ENCODE measurements at regions not wholly inside any gene's neighbourhood (a gene's known extent, or its start where the extent isn't known, plus 50 kb on each side); places are given as distances from the start of the nearest gene placed in this dataset.
"Not testable (repeated sequence)": the region's sequence is repeated elsewhere in the genome, so short reads cannot be mapped to it uniquely, and the experiment has no call there.

DNA sequence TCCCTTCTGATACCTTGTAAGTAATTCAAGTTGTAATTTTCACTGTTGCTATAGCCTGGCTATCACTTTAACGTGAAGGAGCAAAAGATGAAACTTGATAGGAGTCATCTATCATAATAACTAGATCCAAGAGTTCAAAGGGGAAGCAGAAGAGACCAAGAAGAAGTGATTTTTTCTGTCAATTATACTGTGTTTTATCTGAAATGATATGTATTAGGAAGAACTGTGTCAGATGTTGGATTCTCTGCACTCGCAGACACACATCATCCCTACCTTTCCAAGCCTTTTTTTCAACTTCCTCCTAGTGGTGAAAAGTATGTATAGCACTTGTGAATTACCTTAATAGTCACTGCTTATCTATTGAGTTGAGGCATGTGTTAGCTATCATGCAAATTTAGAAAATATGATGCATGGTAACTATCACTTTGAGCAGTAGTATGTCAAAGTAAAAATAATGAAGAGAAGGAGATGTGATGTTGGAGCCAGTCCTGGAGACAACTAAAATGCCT, 864.2 kb downstream of the PRIM2 start:
- not testable (repeated sequence) for H3K4me1 Mint-ChIP-seq; H2AK5ac ChIP-seq (ENCODE audit: insufficient read length, low read length); H3K36me3 Mint-ChIP-seq (ENCODE audit: insufficient read depth in 1 of 3, low read depth in 3 of 3); H3K4me1 ChIP-seq (ENCODE audit: insufficient read depth, low read length); H3K4me2 ChIP-seq (ENCODE audit: insufficient read depth, insufficient read length, low read length); H3K23me2 ChIP-seq (ENCODE audit: insufficient read length, low read depth, low read length, poor library complexity, severe bottlenecking); H4K91ac ChIP-seq (ENCODE audit: insufficient read length, low read depth, low read length); H2AFZ ChIP-seq (ENCODE audit: low read length); H3K9me3 ChIP-seq (ENCODE audit: control insufficient read depth, low read depth, low read length); H3K27me3 Mint-ChIP-seq (ENCODE audit: low read depth); H2BK12ac ChIP-seq (ENCODE audit: insufficient read length, low read depth, low read length); H3K4ac ChIP-seq (ENCODE audit: low read depth, low read length); H4K20me1 ChIP-seq (ENCODE audit: control insufficient read depth, insufficient read depth, insufficient read length); H3K79me1 ChIP-seq (ENCODE audit: insufficient read depth, low read depth, low read length, poor library complexity, severe bottlenecking); DNase-seq; H2BK120ac ChIP-seq (ENCODE audit: low read depth, low read length, poor library complexity, severe bottlenecking); H2BK15ac ChIP-seq (ENCODE audit: low read depth, low read length); H2BK5ac ChIP-seq (ENCODE audit: insufficient read length, low read length); H3K27ac Mint-ChIP-seq; H3K14ac ChIP-seq (ENCODE audit: insufficient read depth, low read length); H4K5ac ChIP-seq (ENCODE audit: insufficient read length, low read depth, low read length); H3T11ph ChIP-seq (ENCODE audit: low read length); H3K4me3 Mint-ChIP-seq; H2BK20ac ChIP-seq (ENCODE audit: low read depth, low read length, poor library complexity, severe bottlenecking); H4K8ac ChIP-seq (replicated peaks; ENCODE audit: insufficient read length, low read depth, low read length); H3K56ac ChIP-seq (ENCODE audit: insufficient read length, low read depth, low read length); H3K9ac ChIP-seq (ENCODE audit: extremely low read depth, insufficient read length, low read length); H3K18ac ChIP-seq (ENCODE audit: insufficient read length, low read depth, low read length); H3K27ac ChIP-seq (ENCODE audit: insufficient read length, low read depth, low read length); H3K79me2 ChIP-seq (ENCODE audit: insufficient read depth, low read length); H3K23ac ChIP-seq (ENCODE audit: insufficient read length, low read depth, low read length); H3K27me3 ChIP-seq (ENCODE audit: insufficient read depth, low read length)
- H3K9me3 Mint-ChIP-seq = peaks cover 13 to 37% of the 10 kb centered on the region in 2 experiments
- WGBS (ENCODE audit: extremely low coverage, insufficient read length, low lambda C conversion rate) = no CpG with 5 or more reads among the region's 2 CpGs

- not testable (repeated sequence) for H2AFZ ChIP-seq (ENCODE audit: low read length); H3K4me2 ChIP-seq (ENCODE audit: insufficient read depth, insufficient read length, low read length); H4K8ac ChIP-seq (replicated peaks; ENCODE audit: insufficient read length, low read depth, low read length); H4K5ac ChIP-seq (ENCODE audit: insufficient read length, low read depth, low read length); H3K9ac ChIP-seq (ENCODE audit: extremely low read depth, insufficient read length, low read length); H4K91ac ChIP-seq (ENCODE audit: insufficient read length, low read depth, low read length); H2BK20ac ChIP-seq (ENCODE audit: low read depth, low read length, poor library complexity, severe bottlenecking); H3K36me3 Mint-ChIP-seq (ENCODE audit: insufficient read depth in 1 of 3, low read depth in 3 of 3); H3K4me1 ChIP-seq (ENCODE audit: insufficient read depth, low read length); H3K14ac ChIP-seq (ENCODE audit: insufficient read depth, low read length); H3K9me3 ChIP-seq (ENCODE audit: control insufficient read depth, low read depth, low read length); H2BK15ac ChIP-seq (ENCODE audit: low read depth, low read length); H2AK5ac ChIP-seq (ENCODE audit: insufficient read length, low read length); H3K4me1 Mint-ChIP-seq; H3K27me3 Mint-ChIP-seq (ENCODE audit: low read depth); DNase-seq; H2BK5ac ChIP-seq (ENCODE audit: insufficient read length, low read length); H2BK12ac ChIP-seq (ENCODE audit: insufficient read length, low read depth, low read length); H3K23me2 ChIP-seq (ENCODE audit: insufficient read length, low read depth, low read length, poor library complexity, severe bottlenecking); H3K56ac ChIP-seq (ENCODE audit: insufficient read length, low read depth, low read length); H3K27me3 ChIP-seq (ENCODE audit: insufficient read depth, low read length); H3K4me3 Mint-ChIP-seq; H4K20me1 ChIP-seq (ENCODE audit: control insufficient read depth, insufficient read depth, insufficient read length); H3K4ac ChIP-seq (ENCODE audit: low read depth, low read length); H2BK120ac ChIP-seq (ENCODE audit: low read depth, low read length, poor library complexity, severe bottlenecking); H3K79me2 ChIP-seq (ENCODE audit: insufficient read depth, low read length); H3K79me1 ChIP-seq (ENCODE audit: insufficient read depth, low read depth, low read length, poor library complexity, severe bottlenecking); H3K18ac ChIP-seq (ENCODE audit: insufficient read length, low read depth, low read length); H3K27ac Mint-ChIP-seq; H3T11ph ChIP-seq (ENCODE audit: low read length); H3K27ac ChIP-seq (ENCODE audit: insufficient read length, low read depth, low read length); H3K23ac ChIP-seq (ENCODE audit: insufficient read length, low read depth, low read length)
- no CpG with 5 or more reads among the region's 4 CpGs for WGBS (ENCODE audit: extremely low coverage, insufficient read length, low lambda C conversion rate)
- H3K9me3 Mint-ChIP-seq = peaks cover 25 to 54% of the 10 kb centered on the region in 2 experiments
Observed at GRCh38 chr6:58185300-58185699, 867.9 kb downstream of the PRIM2 start.
